Neural progenitor cell (in vitro differentiated cells): ENCODE measurements at regions not wholly inside any gene's neighbourhood (a gene's known extent, or its start where the extent isn't known, plus 50 kb on each side); places are given as distances from the start of the nearest gene placed in this dataset.

Experiments used
- DNase-seq: peaks from one replicate; pipeline ENCODE4 v3.0.0-alpha.2; 2016; ENCODE audit warnings: low spot score
- H2AFZ ChIP-seq: fragments of 200-600 bp; sonication (generic); replicated peaks from 2 replicates; pipeline ENCODE4 v1.6.1; 2016; ENCODE audit warnings: antibody characterized with exemption
- H3F3A ChIP-seq: fragments of 200-600 bp; sonication (generic); 2 replicates; pipeline ENCODE4 v1.6.1; 2016; ENCODE audit warnings: antibody characterized with exemption, low read depth
- H3K27ac ChIP-seq: fragments of 200-600 bp; sonication (generic); 2 replicates; pipeline ENCODE4 v1.5.1; 2016; ENCODE audit warnings: mild to moderate bottlenecking
- H3K27me3 ChIP-seq: fragments of 200-600 bp; sonication (generic); 2 replicates; pipeline ENCODE4 v1.6.1; 2016; ENCODE audit warnings: mild to moderate bottlenecking, moderate library complexity
- H3K36me3 ChIP-seq: fragments of 200-600 bp; sonication (generic); 2 replicates; pipeline ENCODE4 v1.5.1; 2016
- H3K4me1 ChIP-seq: fragments of 200-600 bp; sonication (generic); 2 replicates; pipeline ENCODE4 v1.6.1; 2016; ENCODE audit warnings: mixed run types
- H3K4me2 ChIP-seq: fragments of 200-600 bp; sonication (generic); 2 replicates; pipeline ENCODE4 v1.6.1; 2016
- H3K4me3 ChIP-seq: fragments of 200-600 bp; sonication (generic); 2 replicates; pipeline ENCODE4 v1.5.1; 2016
- H3K79me2 ChIP-seq: fragments of 200-600 bp; sonication (generic); 2 replicates; pipeline ENCODE4 v1.6.1; 2016; ENCODE audit warnings: low read depth
- H3K9ac ChIP-seq: fragments of 200-600 bp; sonication (generic); 2 replicates; pipeline ENCODE4 v1.6.1; 2016
- H3K9me3 ChIP-seq: fragments of 200-600 bp; sonication (generic); 2 replicates; pipeline ENCODE4 v1.5.1; 2016; ENCODE audit warnings: low read depth
- H4K20me1 ChIP-seq: fragments of 200-600 bp; sonication (generic); 2 replicates; pipeline ENCODE4 v1.6.1; 2016; ENCODE audit warnings: low read depth
- H3K27ac Mint-ChIP-seq: 3 replicates; pipeline ENCODE4 v1.8.0; 2021; ENCODE audit warnings: mixed read lengths
- H3K27me3 Mint-ChIP-seq: 2 replicates; pipeline ENCODE4 v1.8.0; 2022; ENCODE audit warnings: low read depth, mild to moderate bottlenecking, inconsistent platforms, moderate library complexity, mixed read lengths; ENCODE audit not compliant: insufficient read depth
- H3K36me3 Mint-ChIP-seq: 3 replicates; pipeline ENCODE4 v1.8.0; 2021; ENCODE audit warnings: mixed read lengths
- H3K4me1 Mint-ChIP-seq: 3 replicates; pipeline ENCODE4 v1.8.0; 2021; ENCODE audit warnings: mixed read lengths
- H3K4me3 Mint-ChIP-seq: 3 replicates; pipeline ENCODE4 v1.8.0; 2021; ENCODE audit warnings: mild to moderate bottlenecking, moderate library complexity, mixed read lengths
- H3K9me3 Mint-ChIP-seq: 3 replicates; pipeline ENCODE4 v1.8.0; 2020; ENCODE audit warnings: mixed read lengths
- CTCF ChIP-seq: fragments of 200-600 bp; sonication (generic); IDR thresholded peaks from 2 replicates; pipeline ENCODE4 v1.5.1; 2017; ENCODE audit warnings: antibody characterized with exemption, mild to moderate bottlenecking
- EZH2 ChIP-seq: fragments of 200-600 bp; sonication (generic); IDR thresholded peaks from 2 replicates; pipeline ENCODE4 v1.6.1; 2017; ENCODE audit warnings: antibody characterized with exemption, mild to moderate bottlenecking, moderate library complexity
- EZH2phosphoT487 ChIP-seq: fragments of 200-600 bp; sonication (generic); IDR thresholded peaks from 2 replicates; pipeline ENCODE4 v1.6.1; 2017; ENCODE audit warnings: antibody characterized with exemption

GRCh38 chr3:180808823-180809575, 103.5 kb upstream of the FXR1 start:
- Histone ChIP-seq H3K9ac (no peak overlapping the region), H3K4me2 (no peak overlapping the region), H3K27me3 (no peaks in the 10 kb centered on the region), H3K79me2 (no peaks in the 10 kb centered on the region), H3K9me3 (no peaks in the 10 kb centered on the region), H3K27ac (no peak overlapping the region), H3F3A (peaks cover 4% of the 10 kb centered on the region), H3K4me3 (no peak overlapping the region), H3K36me3 (no peaks in the 10 kb centered on the region), H4K20me1 (no peaks in the 10 kb centered on the region), H2AFZ (no peak overlapping the region), H3K4me1 (peaks cover 23% of the 10 kb centered on the region)
- TF ChIP-seq EZH2phosphoT487: no peak
- Mint-ChIP-seq H3K36me3 (no peaks in the 10 kb centered on the region), H3K27me3 (no peaks in the 10 kb centered on the region), H3K27ac (no peak overlapping the region), H3K4me1 (peaks cover 4% of the 10 kb centered on the region), H3K9me3 (no peaks in the 10 kb centered on the region), H3K4me3 (no peak overlapping the region)
- no peak for DNase-seq

- Histone ChIP-seq H3K27ac (no peak overlapping the region), H3K9ac (no peak overlapping the region), H4K20me1 (no peaks in the 10 kb centered on the region), H3K4me3 (no peak overlapping the region), H3K79me2 (no peaks in the 10 kb centered on the region), H3K9me3 (no peaks in the 10 kb centered on the region), H3K27me3 (no peaks in the 10 kb centered on the region), H3F3A (no peaks in the 10 kb centered on the region), H2AFZ (no peak overlapping the region), H3K36me3 (no peaks in the 10 kb centered on the region), H3K4me2 (no peak overlapping the region), H3K4me1 (no peaks in the 10 kb centered on the region)
- Mint-ChIP-seq H3K4me1 (no peaks in the 10 kb centered on the region), H3K9me3 (no peaks in the 10 kb centered on the region), H3K36me3 (no peaks in the 10 kb centered on the region), H3K27ac (no peak overlapping the region), H3K4me3 (no peak overlapping the region), H3K27me3 (no peaks in the 10 kb centered on the region)
- TF ChIP-seq CTCF: no peak
- TF ChIP-seq EZH2: no peak
- no peak for TF ChIP-seq EZH2phosphoT487
- DNase-seq: no peak
These were observed 92.1 kb upstream of the FXR1 start for GRCh38 chr3:180820400-180820799.

DNA sequence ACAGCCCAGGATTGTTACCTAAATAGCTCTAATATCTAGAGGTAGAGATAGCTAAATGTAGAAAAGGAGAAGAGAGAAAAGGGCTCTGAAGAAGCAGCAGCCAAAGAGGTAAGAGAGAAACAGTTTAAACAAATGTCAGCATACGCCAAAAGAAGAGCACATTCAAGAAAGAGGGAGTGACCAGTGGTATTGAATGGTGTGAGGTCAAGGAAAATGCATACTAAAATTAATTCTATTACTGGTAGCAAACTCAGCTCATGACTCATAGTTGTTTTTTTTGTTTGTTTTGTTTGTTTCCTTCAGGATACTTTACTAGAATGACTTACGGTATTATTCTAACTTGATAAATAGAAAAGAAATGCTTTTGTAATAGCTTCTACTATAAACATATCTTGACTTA, 86.5 kb upstream of the FXR1 start:
- no peak overlapping the region for H2AFZ ChIP-seq
- no peak overlapping the region for H3K4me3 Mint-ChIP-seq
- TF ChIP-seq EZH2phosphoT487 (no peak), CTCF (no peak), EZH2 (no peak)

GRCh38 chr3:180827171-180827570, 85.3 kb upstream of the FXR1 start:
- H3K27ac Mint-ChIP-seq: no peak overlapping the region
- Histone ChIP-seq H3K27me3 (no peaks in the 10 kb centered on the region), H3K4me3 (no peak overlapping the region), H3K9ac (no peak overlapping the region), H3K27ac (no peak overlapping the region), H3K4me2 (no peak overlapping the region), H3F3A (no peaks in the 10 kb centered on the region), H3K79me2 (no peaks in the 10 kb centered on the region), H2AFZ (no peak overlapping the region), H3K9me3 (no peaks in the 10 kb centered on the region), H3K36me3 (no peaks in the 10 kb centered on the region), H4K20me1 (no peaks in the 10 kb centered on the region), H3K4me1 (no peaks in the 10 kb centered on the region)
- no peaks in the 10 kb centered on the region for H3K9me3 Mint-ChIP-seq
- H3K4me1 Mint-ChIP-seq: no peaks in the 10 kb centered on the region
- no peak overlapping the region for H3K4me3 Mint-ChIP-seq
- TF ChIP-seq CTCF (no peak), EZH2phosphoT487 (no peak), EZH2 (no peak)
- H3K27me3 Mint-ChIP-seq: no peaks in the 10 kb centered on the region
- H3K36me3 Mint-ChIP-seq: no peaks in the 10 kb centered on the region
- no peak for DNase-seq

More for the DNA sequence above, 86.5 kb upstream of the FXR1 start:
- Mint-ChIP-seq H3K36me3 (no peaks in the 10 kb centered on the region), H3K4me1 (no peaks in the 10 kb centered on the region), H3K27me3 (no peaks in the 10 kb centered on the region), H3K27ac (no peak overlapping the region), H3K9me3 (no peaks in the 10 kb centered on the region)
- H3F3A ChIP-seq: no peaks in the 10 kb centered on the region
- no peaks in the 10 kb centered on the region for H3K9me3 ChIP-seq
- no peak overlapping the region for H3K4me2 ChIP-seq
- H3K4me1 ChIP-seq: no peaks in the 10 kb centered on the region
- no peaks in the 10 kb centered on the region for H3K27me3 ChIP-seq
- H4K20me1 ChIP-seq: no peaks in the 10 kb centered on the region
- no peak overlapping the region for H3K9ac ChIP-seq
- H3K4me3 ChIP-seq: no peak overlapping the region
- no peaks in the 10 kb centered on the region for H3K79me2 ChIP-seq
- DNase-seq: no peak
- H3K36me3 ChIP-seq: no peaks in the 10 kb centered on the region
- no peak overlapping the region for H3K27ac ChIP-seq
